ENCODE measurements at regions not wholly inside any gene's neighbourhood (a gene's known extent, or its start where the extent isn't known, plus 50 kb on each side); places are given as distances from the start of the nearest gene placed in this dataset.

DNA sequence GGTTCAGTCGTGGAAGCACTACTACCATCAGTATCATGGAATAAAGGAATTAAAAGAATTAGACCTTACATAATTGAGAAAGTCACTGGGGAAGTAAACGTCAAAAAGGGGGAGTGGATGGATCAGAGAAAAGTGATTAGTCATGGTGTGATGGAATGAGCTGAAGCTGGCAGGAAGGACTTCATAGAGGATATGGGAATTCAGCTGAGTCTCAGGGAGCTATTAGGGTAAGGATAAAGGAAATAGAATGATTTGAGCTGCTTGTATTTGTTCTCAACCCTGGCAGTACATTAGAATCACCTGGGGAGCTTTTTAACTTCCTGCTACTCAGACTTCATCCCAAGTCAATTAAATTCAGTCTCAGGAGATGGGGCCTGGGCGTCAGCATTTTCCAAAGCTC lies 53.4 kb upstream of the SETBP1 start:
- Mint-ChIP-seq H3K36me3 (ENCODE audit: low read depth) (no peaks in the 10 kb centered on the region), H3K27me3 (ENCODE audit: low read depth) (peaks cover 2% of the 10 kb centered on the region), H3K4me3 (ENCODE audit: low read depth) (no peak overlapping the region), H3K9me3 (peaks cover 5% of the 10 kb centered on the region), H3K4me1 (ENCODE audit: low read depth) (peaks cover 8% of the 10 kb centered on the region), H3K27ac (no peak overlapping the region)
- intact Hi-C loops (cut with micrococcal nuclease) = no loop called here
- no peak for DNase-seq (ENCODE audit: low spot score)

DNA sequence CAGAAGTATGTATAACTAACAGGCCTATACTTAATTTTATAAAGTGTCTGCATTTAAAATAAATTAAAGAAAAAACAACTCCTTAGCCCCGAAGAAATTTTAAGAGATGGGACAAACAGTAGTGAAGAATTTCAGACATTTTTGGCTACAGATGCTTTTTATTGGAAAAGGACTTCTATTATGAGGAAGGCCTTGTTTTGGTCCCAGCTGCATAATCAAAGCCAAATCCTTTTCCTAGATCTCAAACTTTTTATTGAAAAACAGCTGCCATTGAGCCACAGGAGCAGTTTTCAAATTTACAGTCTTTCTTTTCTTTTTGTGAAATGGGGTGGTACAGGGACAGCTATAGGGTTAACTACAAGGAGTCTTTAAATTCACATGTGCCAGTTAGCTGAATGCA lies 51.3 kb upstream of the SETBP1 start:
- Mint-ChIP-seq H3K27ac (no peak overlapping the region), H3K9me3 (peaks cover 5% of the 10 kb centered on the region), H3K36me3 (ENCODE audit: low read depth) (no peaks in the 10 kb centered on the region), H3K4me3 (ENCODE audit: low read depth) (no peak overlapping the region), H3K4me1 (ENCODE audit: low read depth) (peaks cover 8% of the 10 kb centered on the region), H3K27me3 (ENCODE audit: low read depth) (peaks cover under 1% of the 10 kb centered on the region)
- no peak for DNase-seq (ENCODE audit: low spot score)
- intact Hi-C loops (cut with micrococcal nuclease) = no loop called here

DNA sequence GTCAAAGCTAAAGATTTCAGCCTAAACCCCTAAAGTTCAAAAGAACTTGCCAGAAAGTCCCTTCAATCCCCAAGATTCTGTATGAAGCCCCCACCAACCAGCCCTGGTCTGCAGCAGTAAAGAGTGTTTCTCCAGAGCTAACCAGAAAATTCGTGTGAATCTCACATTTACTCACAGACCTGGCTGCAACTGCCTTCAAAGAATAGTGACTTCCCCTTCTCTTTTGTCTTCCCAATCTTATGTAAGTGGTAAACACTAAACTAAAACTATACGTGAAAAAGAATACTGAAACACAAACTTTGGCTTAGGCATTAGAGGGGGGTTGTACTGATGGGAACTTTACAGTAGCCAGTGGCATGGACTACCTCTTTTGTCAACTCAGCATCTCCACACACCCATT lies 50.6 kb upstream of the SETBP1 start:
- H3K27ac Mint-ChIP-seq = no peak overlapping the region
- intact Hi-C loops (cut with micrococcal nuclease) = loop anchor here (2.0 kb wide), 1 partner anchor 33 kb away; no protein-coding TSS in a partner anchor
- DNase-seq (ENCODE audit: low spot score) = no peak

More for the DNA sequence above, 50.6 kb upstream of the SETBP1 start:
- Mint-ChIP-seq H3K27me3 (ENCODE audit: low read depth) (peaks cover 1% of the 10 kb centered on the region), H3K4me1 (ENCODE audit: low read depth) (peaks cover 8% of the 10 kb centered on the region), H3K36me3 (ENCODE audit: low read depth) (no peaks in the 10 kb centered on the region), H3K4me3 (ENCODE audit: low read depth) (no peak overlapping the region), H3K9me3 (peaks cover 5% of the 10 kb centered on the region)
